Fibroblast of lung (primary cell): ENCODE measurements at regions not wholly inside any gene's neighbourhood (a gene's known extent, or its start where the extent isn't known, plus 50 kb on each side); places are given as distances from the start of the nearest gene placed in this dataset.
A peak's percentile ranks its signal among the peaks of the same experiment; 100 is the strongest.

ENCODE experiments used
- DNase-seq, 2 donors: peaks; one replicate each; pipeline versions ENCODE4 v3.0.0 to v3.0.0-alpha.2; 2010; ENCODE audit warnings: low read depth in 2 of 2
- H2AFZ ChIP-seq: 2 replicates; pipeline ENCODE4 v1.5.1; 2012; ENCODE audit warnings: low read length, control low read depth, inconsistent platforms
- H3K27ac ChIP-seq: 2 replicates; pipeline ENCODE4 v1.5.1; 2011; ENCODE audit warnings: low read length, control low read depth; ENCODE audit not compliant: insufficient read depth
- H3K27me3 ChIP-seq: 2 replicates; pipeline ENCODE4 v1.5.1; 2011; ENCODE audit warnings: mild to moderate bottlenecking, low read length; ENCODE audit not compliant: control insufficient read depth, insufficient read depth
- H3K36me3 ChIP-seq: 2 replicates; pipeline ENCODE4 v1.5.1; 2011; ENCODE audit warnings: low read length; ENCODE audit not compliant: control insufficient read depth, insufficient read depth
- H3K4me1 ChIP-seq: 2 replicates; pipeline ENCODE4 v1.5.1; 2011; ENCODE audit warnings: low read length; ENCODE audit not compliant: control insufficient read depth, insufficient read depth; ENCODE audit errors: extremely low read depth
- H3K4me2 ChIP-seq: 2 replicates; pipeline ENCODE4 v1.5.1; 2011; ENCODE audit warnings: low read length, control low read depth; ENCODE audit not compliant: insufficient read depth; ENCODE audit errors: extremely low read depth
- H3K4me3 ChIP-seq, 4 experiments: fragments of 200-600 bp in 1 of 4; sonication (generic) in 1 of 4; replicated peaks in 1 of 4; 2 replicates each; pipeline ENCODE4 v1.5.1; 2011 to 2016; ENCODE audit warnings: low read length in 4 of 4, low read depth in 3 of 4, mild to moderate bottlenecking in 3 of 4, control low read depth in 2 of 4, inconsistent platforms in 1 of 4, mixed read lengths in 1 of 4; ENCODE audit not compliant: insufficient read depth in 1 of 4; ENCODE audit errors: control extremely low read depth in 1 of 4
- H3K79me2 ChIP-seq: 2 replicates; pipeline ENCODE4 v1.5.1; 2012; ENCODE audit warnings: mild to moderate bottlenecking, low read length, inconsistent platforms; ENCODE audit not compliant: control insufficient read depth, insufficient read depth
- H3K9ac ChIP-seq: 2 replicates; pipeline ENCODE4 v1.5.1; 2011; ENCODE audit warnings: mild to moderate bottlenecking, low read length, control low read depth; ENCODE audit not compliant: insufficient read depth
- H3K9me3 ChIP-seq: 2 replicates; pipeline ENCODE4 v1.5.1; 2012; ENCODE audit warnings: low read depth, low read length; ENCODE audit not compliant: control insufficient read depth, insufficient read depth
- H4K20me1 ChIP-seq: 2 replicates; pipeline ENCODE4 v1.5.1; 2011; ENCODE audit warnings: low read length; ENCODE audit not compliant: control insufficient read depth, insufficient read depth; ENCODE audit errors: extremely low read depth
- CTCF ChIP-seq, 2 donors: IDR thresholded peaks in 1 of 2; conservative IDR thresholded peaks in 1 of 2; 1 replicate in 1 of 2; 2 replicates in 1 of 2; pipeline ENCODE4 v1.5.1; 2011 to 2012; ENCODE audit warnings: low read length in 2 of 2, control low read depth in 1 of 2, inconsistent platforms in 1 of 2, low read depth in 1 of 2, mild to moderate bottlenecking in 1 of 2
- EZH2 ChIP-seq: IDR thresholded peaks from 2 replicates; pipeline ENCODE4 v1.5.1; 2012; ENCODE audit warnings: low read length, control low read depth, mild to moderate bottlenecking; ENCODE audit errors: missing control alignments

GRCh38 chr4:151983854-151984253, 223.0 kb upstream of the GATB start:
- Histone ChIP-seq H3K4me1 (no peaks in the 10 kb centered on the region), H3K27me3 (no peaks in the 10 kb centered on the region), H3K36me3 (no peaks in the 10 kb centered on the region), H3K79me2 (no peaks in the 10 kb centered on the region), H3K27ac (no peak overlapping the region), H3K4me3 (no peak overlapping the region), H3K9me3 (no peaks in the 10 kb centered on the region), H3K4me2 (no peak overlapping the region), H4K20me1 (no peaks in the 10 kb centered on the region), H3K9ac (no peak overlapping the region), H2AFZ (no peak overlapping the region)
- TF ChIP-seq CTCF (conservative IDR thresholded peaks at IDR 0.05 in 1 of 2, IDR thresholded peaks at IDR 0.05 in 1 of 2; ENCODE audit: low read depth in 1 of 2, low read length in 2 of 2) (no peak), EZH2 (no peak)
- DNase-seq = peak in 1 of 2 donors; percentile 6

- no peak overlapping the region for H3K4me2 ChIP-seq
- no peak overlapping the region for H3K9ac ChIP-seq
- no peaks in the 10 kb centered on the region for H3K36me3 ChIP-seq
- no peaks in the 10 kb centered on the region for H3K4me1 ChIP-seq
- no peak for DNase-seq
- TF ChIP-seq CTCF (conservative IDR thresholded peaks at IDR 0.05 in 1 of 2, IDR thresholded peaks at IDR 0.05 in 1 of 2; ENCODE audit: low read depth in 1 of 2, low read length in 2 of 2) (no peak), EZH2 (no peak)
- H3K4me3 ChIP-seq = no peak overlapping the region
- no peak overlapping the region for H2AFZ ChIP-seq
- no peak overlapping the region for H3K27ac ChIP-seq
- no peaks in the 10 kb centered on the region for H3K9me3 ChIP-seq
- no peaks in the 10 kb centered on the region for H3K79me2 ChIP-seq
- no peaks in the 10 kb centered on the region for H4K20me1 ChIP-seq
- no peaks in the 10 kb centered on the region for H3K27me3 ChIP-seq
Observed at GRCh38 chr4:151979819-151980218, 219.0 kb upstream of the GATB start.

GRCh38 chr4:151968643-151969042, 207.8 kb upstream of the GATB start:
- H2AFZ ChIP-seq = no peak overlapping the region
- no peak overlapping the region for H3K4me2 ChIP-seq
- DNase-seq = no peak
- no peak overlapping the region for H3K27ac ChIP-seq
- no peak overlapping the region for H3K9ac ChIP-seq
- no peaks in the 10 kb centered on the region for H4K20me1 ChIP-seq
- H3K36me3 ChIP-seq = no peaks in the 10 kb centered on the region
- TF ChIP-seq EZH2 = no peak
- TF ChIP-seq CTCF (conservative IDR thresholded peaks at IDR 0.05 in 1 of 2, IDR thresholded peaks at IDR 0.05 in 1 of 2; ENCODE audit: low read depth in 1 of 2, low read length in 2 of 2) = no peak
- H3K9me3 ChIP-seq = no peaks in the 10 kb centered on the region
- H3K4me3 ChIP-seq = no peak overlapping the region
- H3K27me3 ChIP-seq = peaks cover 2% of the 10 kb centered on the region
- H3K79me2 ChIP-seq = no peaks in the 10 kb centered on the region
- H3K4me1 ChIP-seq = no peaks in the 10 kb centered on the region
